Pulmonary artery endothelial cell (primary cell): ENCODE measurements at regions not wholly inside any gene's neighbourhood (a gene's known extent, or its start where the extent isn't known, plus 50 kb on each side); places are given as distances from the start of the nearest gene placed in this dataset.
"Not testable (repeated sequence)": the region's sequence is repeated elsewhere in the genome, so short reads cannot be mapped to it uniquely, and the experiment has no call there.

Experiments
- DNase-seq: peaks from one replicate; pipeline ENCODE4 v3.0.0-alpha.2; 2011; ENCODE audit warnings: low read depth, low spot score

DNA sequence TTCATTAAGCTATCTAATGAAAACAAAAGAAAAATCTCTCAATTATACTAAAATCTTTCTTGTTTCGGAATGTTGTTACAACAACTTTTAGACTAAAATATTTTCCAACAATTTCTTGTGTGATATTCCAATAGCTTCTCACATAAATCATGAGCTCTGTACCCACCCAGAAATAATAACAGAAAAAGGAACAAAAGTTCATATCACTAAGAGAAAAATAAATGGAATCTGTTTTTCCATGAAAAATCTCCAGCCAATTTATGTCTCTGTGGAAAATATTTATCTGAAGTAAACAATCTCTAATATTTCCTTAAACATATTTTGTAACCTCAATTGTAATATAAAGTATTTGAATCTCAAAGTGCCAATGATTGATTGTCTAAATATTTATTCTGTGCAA, 628.6 kb upstream of the ANKRD30A start:
- DNase-seq = no peak

DNA sequence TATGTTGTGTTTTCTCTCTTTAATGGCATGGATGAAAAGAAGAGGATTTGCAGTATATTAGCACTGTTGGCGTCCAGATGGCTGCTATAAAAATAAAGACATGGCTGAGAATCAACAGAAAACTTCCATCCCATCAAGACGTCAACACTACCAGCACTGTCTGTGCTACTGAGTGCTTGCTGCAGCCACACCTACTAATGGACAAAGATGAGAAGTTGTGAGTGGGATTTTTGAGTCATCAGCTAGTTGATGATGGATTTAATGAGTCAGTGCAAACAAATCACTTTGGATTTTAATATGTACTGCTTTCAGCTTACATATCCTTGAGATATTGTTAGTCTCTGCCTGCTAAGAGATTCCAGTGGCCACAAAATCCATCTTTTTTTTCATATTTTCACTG, 631.0 kb upstream of the ANKRD30A start:
- no peak for DNase-seq

DNA sequence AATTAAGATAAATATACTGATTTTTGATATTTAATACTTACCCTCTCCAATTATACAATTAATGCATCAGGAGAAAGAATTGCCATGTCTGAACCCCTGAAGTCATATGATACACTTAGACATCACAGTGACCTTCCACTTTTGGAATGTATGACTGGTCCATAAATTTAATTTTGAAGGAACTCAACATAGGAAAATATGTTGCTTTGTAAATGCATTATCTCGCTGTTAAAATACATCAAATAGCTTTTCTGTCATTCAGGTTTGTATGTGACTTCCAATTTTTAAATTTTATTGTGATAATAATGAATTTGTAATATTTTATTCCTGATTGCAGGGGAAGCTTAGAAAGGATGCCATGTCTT, 631.9 kb upstream of the ANKRD30A start:
- DNase-seq = no peak

DNA sequence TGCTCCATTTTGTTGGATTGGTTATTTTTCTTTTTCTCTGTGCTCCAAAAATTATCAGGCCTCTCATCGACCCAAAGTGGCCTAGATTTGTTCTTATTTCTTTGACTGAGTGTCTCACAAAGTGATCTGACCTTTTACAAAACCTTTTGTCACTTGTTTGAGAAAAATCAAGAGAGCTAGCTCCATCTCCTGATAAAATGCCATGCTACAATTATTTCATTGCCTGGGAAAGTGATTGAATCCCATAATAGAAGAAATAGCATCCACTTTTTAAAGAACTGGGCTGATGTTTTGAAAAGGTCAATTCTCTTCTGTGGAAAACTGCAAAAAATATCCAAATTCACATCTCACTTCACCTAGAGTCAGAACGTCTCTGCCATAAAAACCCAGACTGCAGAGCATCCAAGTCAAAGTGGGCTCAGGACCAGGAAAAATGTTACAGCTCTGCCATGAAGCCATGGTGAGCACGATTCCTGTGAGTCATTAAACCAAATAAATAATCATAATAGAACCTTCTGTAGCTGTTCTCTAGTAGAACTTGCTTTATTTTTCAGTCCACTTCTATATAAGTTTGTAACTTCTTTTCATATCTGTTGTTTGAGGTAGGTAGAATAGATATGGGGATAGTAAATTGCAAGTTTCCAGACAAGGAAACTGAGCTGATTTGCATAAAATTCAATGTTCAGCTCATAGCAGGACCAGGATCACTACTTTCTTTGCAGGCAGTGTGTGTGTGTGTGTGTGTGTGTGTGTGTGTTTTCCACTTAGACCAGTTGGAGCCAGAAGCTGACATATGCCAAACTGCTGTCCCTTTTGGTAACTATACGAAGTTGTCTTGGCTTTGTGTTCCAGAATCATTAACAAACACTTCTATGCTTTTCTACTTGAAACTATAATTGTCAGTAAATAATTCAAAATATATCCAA, 632.5 kb upstream of the ANKRD30A start:
- no peak for DNase-seq

DNA sequence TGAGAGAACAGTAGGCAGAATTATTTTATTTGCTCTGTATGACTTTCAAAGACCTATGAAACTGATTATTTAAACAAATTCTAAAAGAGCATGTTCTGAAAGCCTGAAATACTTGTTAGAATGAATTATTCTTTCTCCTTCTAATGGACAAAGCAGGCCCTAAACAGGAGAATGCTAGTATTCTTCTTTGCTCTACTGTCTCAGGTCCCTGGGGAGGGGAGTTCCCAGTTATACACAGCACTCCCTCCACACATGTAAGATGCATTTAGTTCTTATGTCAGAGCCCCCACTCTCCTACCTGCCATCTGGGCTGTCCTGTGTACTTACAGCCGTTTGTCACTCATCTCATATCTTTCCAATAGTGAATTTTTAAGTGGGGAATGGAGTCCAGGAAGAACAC, 633.5 kb upstream of the ANKRD30A start:
- DNase-seq = no peak

DNA sequence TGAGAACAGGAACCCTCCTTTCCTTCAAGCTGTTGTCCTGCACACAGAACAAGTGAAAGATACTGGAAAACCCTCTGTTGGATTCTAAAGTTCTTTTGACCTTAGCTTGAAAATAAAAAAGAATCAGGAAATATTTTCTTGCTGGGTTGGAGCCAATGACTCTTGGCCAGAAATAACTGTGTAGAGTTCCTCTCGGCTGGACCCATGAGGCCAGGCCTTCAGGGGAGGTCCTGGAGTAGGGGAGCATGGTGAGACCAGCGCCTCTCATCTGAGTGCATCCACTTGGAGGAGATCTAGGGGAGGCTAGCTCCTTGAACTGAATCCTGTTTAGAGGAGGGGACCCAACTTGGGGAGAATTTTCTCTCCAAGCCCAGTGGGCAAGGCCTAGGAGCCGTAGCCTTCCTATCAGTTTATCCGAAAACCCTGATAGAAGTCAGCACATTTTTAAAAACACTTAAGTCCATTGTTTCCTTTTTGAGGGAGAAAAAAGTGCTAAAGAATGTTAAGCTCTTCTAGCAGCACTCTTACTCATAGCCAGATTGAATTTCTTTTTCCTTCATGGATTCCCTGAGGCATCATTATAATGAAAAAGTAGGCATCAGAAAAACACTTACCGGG, 635.7 kb upstream of the ANKRD30A start:
- peak; percentile 59 for DNase-seq

DNA sequence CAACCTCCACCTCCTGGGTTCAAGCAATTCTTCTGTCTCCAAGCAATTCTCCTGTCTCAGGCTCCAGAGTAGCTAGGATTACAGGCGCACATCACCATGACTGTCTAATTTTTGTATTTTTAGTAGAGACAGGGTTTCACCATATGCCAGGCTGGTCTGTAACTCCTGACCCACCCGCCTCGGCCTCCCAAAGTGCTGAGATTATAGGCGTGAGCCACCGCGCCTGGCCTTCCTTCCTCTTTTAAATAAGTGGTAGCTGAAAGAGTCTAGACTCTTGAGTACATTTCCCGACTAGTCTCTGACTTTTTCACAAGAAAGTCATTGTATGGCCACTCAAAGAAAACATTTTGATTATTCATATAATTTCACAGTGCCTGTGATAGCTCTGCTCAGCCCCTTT, 636.2 kb upstream of the ANKRD30A start:
- DNase-seq = no peak

DNA sequence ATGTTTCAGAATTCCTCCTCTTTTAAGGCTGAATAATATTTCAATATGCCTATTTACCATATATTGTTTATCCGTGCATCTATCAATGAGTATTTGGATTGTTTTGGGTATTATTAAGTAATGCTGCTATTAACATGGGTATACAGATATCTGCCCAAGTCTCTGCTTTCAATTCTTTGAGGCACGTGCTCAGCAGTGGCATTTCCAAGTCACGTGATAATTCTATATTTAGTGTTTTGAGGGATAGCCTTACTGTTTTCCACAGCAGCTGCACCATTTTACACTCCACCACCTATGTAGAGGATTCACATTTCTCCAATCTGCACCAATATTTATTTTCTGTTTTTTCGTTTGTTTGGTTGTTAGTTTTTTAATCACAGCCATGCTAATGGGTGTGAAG, 636.8 kb upstream of the ANKRD30A start:
- DNase-seq = no peak

DNA sequence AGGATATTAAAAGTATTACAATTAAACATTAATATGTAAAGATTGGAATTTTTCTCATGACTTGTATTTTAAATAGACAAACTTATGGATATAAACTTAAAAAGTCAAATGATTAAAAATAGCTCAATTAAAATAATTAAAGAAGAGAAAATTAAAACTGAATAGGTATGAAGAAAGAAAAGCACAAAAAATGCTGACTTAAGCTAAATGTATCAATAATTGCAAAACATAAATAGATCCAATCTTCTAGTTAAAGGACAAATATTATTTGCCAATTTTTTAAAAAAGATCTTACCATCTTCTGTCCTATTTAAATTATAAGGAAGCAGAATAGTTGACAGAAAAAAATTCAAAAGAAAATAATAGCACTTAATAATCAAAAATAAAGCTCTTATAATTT, 646.3 kb upstream of the ANKRD30A start:
- no peak for DNase-seq

DNA sequence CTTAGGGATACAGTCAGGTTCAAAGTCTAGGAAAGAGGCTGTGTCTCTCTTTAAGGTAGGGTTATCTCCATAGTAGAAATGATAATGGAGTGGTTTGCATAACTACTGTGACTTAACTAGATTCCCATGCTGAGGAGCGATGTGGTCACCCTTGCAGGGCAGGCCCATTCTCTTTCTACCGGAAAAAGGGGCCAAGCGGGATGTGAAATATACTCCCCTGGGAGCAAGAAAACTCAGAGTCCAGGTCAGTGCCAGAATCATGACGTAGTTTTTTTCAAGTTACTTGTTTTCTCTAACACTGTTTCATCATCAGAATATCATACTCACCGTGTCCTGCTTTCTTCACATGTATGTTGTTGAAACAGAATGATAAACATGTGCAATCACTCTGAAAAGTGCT, 649.0 kb upstream of the ANKRD30A start:
- no peak for DNase-seq

DNA sequence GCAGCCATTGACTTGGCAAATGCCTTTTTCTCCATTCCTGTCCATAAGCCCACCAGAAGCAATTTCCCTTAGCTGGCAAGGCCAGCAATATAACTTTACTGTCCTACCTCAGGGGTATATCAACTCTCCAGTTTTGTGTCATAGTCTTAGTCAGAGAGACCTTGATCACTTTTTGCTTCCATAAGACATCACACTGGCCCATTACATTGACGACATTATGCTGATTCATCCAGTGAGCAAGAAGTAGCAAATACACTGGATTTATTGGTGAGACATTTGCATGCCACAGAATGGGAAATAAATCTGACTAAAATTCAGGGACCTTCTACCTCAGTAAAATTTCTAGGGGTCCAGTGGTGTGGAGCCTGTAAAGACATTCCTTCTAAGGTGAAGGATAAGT, 649.7 kb upstream of the ANKRD30A start:
- no peak for DNase-seq

DNA sequence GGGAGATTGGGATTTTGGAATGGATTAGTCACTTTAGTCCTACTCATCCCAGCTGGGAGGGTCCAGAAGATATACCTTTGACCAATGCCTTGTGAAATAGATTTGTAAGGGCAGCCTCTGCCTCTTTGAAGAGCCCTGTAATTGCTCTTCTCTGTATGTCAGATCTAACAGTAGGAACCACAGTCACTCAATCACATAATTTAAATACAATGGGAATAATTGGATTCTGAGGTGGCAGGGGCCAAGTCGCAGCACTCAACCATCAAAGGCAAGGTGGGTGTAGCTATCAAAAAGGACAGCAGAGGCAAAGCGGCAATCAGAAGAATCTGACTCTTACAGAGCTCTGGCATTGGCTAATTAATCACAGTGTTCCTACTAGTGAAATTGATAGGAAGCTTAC, 650.9 kb upstream of the ANKRD30A start:
- no peak for DNase-seq

DNA sequence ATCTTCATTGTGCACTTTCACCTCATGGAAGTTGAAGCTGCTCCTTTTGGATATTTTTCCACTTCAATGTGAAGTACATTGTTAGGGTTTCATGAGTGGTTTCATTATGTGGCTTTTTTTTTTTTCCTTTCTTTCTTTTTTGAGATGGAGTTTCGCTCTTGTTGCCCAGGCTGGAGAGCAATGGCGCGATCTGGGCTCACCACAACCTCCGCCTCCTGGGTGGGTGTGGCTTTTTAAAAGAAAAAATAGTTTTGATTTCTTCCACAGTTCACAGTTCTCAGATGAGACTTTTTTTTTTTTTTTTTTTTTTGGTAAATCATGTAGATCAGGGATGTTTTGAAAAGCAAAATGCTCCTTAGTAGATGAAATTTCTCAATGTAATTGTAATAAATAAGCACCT, 652.3 kb upstream of the ANKRD30A start:
- no peak for DNase-seq

DNA sequence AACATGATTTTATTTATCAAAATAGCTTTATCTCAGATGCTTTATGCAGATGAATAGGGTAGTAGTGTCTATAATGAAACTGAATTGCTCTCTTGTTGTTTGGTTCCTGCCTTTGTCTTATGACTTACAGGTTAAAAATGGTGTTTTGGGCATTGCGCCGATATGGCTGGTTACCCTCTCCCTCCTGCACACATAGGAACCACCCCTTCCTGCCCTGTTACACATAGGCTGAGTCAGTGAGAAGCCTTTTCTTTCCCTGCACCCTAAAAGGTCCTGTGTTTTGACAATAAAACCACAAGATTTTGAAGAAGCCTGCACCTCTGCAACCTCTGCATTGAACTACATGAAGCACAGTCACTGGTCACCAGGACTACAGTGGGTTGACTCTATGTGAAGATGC, 655.8 kb upstream of the ANKRD30A start:
- no peak for DNase-seq

DNA sequence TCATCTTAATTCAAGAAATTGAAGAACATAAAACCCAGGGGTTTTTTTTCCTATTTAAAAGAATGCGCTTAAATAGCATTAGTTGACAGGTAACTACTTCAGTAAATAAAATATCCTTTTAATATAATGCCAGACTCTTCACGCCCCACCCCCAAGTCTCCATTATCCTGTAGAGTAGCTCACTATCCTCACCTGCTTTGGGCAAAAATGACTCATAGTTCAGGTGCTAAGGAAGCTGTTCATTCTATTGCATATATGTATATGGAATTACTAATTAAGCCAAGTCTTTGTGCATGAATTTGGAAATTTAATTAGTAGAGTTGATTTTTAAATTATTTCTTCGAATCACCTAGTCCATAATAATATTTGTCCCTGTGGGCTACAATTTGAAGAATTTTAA, 656.8 kb upstream of the ANKRD30A start:
- no peak for DNase-seq

DNA sequence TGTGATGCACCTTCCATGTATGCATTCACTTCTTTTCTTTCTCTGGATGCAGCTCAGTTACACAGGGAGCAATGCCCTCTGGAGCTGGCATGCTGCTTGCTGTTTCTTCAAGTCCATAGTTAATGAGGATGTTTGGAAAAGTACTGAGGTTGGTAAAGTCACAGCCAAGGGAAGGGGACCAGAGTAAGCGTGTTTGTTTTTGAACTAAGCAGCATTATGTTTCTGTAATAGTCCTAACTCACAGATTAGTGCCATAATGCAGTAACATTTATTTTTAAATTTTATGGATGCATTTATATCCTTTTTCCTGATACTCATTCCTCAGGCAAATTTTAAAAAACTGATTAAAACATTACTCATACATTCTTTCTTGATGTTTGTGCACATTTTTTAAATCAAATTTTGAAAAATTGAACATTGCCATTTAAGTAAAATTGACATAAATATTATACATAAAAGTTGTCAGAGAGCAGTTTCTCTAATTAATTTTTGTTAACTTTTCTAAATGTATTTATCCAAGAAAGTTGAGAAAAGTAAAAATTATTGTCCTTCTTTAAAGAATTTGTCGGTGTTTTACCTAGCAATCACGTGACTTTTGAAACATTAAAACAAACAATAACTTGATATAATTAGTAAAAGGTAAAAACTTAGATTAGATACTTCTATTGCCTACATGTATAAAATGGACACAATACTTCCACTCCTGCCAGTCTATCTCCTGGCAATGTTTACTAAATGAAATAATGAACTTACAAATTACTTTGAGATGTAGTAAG, 659.6 kb upstream of the ANKRD30A start:
- no peak for DNase-seq

DNA sequence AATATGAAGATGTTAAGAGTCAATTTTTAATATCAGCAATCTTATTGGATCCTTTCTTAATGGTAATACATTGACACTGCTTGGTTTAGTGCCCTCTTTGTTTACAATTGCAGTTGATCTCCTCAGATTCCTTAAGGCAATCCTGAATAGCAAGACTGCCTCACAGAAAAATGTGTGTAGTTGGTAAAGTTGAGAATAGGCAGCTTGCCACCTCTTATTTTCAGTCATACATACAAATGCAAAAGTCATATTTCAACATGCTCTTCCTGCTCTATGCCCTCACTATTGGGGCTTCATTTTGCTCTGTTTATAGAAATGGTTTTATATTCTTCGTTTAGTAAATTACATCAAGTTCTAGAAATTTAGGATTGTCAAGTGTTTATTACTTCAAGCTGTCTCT, 661.1 kb upstream of the ANKRD30A start:
- DNase-seq = no peak

DNA sequence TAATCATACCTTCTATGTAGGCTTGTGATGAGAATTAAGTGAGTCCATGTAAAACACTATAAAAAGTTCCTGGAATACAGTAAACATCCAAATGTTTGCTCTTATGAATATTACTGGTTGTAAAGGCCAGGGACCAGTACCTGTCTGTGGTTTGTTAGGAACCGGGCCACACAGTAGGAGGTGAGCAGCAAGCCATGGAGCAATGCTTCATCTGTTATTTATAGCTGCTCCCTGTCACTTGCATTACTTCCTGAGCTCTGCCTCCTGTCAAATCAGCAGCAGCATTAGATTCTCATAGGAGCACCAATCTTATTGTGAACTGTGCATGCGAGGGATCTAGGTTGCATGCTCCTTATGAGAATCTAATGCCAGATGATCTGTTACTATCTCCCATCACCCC, 662.0 kb upstream of the ANKRD30A start:
- DNase-seq = no peak

DNA sequence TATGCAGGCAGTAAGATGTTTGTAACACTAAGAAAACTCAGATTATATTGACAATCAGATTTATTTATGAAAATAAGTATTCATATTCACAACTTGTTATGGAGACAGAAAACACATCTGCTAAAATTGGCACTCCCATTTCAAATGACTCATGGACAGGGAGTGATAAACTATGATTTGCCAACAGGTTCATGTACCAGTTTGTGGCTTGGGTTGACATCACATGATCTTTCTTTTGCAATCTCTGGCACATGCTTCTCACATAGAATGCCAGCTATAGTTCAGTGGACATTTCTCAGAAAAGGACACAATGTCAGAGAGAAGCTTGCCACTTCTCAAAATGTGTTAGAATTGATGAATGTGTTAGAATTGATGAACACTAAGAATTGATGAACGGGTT, 663.2 kb upstream of the ANKRD30A start:
- no peak for DNase-seq

DNA sequence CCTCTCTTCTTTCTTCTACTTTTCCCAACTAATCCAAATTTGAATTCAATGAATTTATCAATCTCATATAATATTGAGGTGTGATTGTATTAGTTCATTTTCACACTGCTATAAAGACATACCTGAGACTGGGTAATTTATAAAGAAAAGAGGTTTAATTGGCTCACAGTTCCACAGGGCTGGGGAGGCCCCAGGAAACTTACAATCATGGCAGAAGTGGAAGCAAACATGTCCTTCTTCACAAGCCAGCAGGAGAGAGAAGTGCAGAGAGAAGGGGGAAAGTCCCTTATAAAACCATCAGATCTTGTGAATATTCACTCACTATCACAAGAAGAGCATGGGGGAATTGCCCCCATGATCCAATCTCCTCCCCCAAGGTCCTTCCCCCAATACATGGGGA, 667.0 kb upstream of the ANKRD30A start:
- DNase-seq = not testable (repeated sequence)

DNA sequence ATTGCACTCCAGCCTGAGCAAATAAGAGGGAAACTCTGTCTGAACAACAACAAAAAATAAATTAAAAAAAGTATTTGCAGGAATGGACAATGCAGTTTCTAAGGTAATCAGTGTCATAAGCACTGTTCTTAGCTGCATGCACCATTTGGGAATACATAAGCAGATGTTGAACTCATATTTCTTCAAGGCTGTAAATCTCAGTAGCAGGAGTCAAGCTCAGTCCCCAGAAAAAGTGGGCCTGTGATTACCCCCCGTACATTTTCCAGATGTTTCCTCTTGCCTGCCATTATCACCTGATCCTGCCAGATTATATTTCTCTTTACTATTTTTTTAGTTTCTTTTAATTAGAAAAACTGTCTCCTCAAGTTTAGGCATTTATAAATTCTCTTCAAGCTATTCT, 667.6 kb upstream of the ANKRD30A start:
- DNase-seq = no peak

DNA sequence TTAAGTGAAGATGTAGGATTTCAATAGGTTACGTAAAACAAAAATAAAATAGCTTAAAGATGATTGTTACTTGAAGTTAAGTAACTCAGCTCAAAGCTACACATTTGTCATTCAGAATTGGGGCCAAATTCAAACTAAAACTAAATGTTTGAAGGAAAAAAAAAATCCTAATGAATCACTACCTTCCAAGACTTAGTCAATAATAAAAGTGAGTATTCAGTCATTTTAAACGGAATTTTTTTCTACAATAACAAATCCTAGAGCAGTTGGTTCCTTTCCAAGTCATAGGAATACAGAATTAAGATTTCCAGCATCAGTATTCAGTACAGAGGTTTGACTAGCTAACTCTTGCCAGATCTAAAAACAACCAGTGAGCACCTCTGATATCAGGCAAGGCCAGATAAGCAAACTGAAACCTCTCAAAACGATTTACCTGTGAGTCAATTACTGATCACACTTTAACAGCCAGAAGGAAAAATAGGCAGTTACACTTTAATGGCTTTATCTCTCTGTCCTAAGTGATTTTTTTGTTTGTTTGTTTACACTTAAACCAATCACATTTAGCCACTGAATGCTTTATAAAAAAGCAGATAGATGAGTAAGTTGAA, 669.8 kb upstream of the ANKRD30A start:
- no peak for DNase-seq
